Neural progenitor cell (in vitro differentiated cells): ENCODE measurements at regions not wholly inside any gene's neighbourhood (a gene's known extent, or its start where the extent isn't known, plus 50 kb on each side); places are given as distances from the start of the nearest gene placed in this dataset.

Experiments
- CTCF ChIP-seq: fragments of 200-600 bp; sonication (generic); IDR thresholded peaks from 2 replicates; pipeline ENCODE4 v1.5.1; 2017; ENCODE audit warnings: antibody characterized with exemption, mild to moderate bottlenecking
- EZH2 ChIP-seq: fragments of 200-600 bp; sonication (generic); IDR thresholded peaks from 2 replicates; pipeline ENCODE4 v1.6.1; 2017; ENCODE audit warnings: antibody characterized with exemption, mild to moderate bottlenecking, moderate library complexity

GRCh38 chr4:71847300-71847699, 63.4 kb upstream of the GC start:
- no peak for TF ChIP-seq CTCF
- TF ChIP-seq EZH2, result no peak
